ENCODE measurements at regions not wholly inside any gene's neighbourhood (a gene's known extent, or its start where the extent isn't known, plus 50 kb on each side); places are given as distances from the start of the nearest gene placed in this dataset.

DNA sequence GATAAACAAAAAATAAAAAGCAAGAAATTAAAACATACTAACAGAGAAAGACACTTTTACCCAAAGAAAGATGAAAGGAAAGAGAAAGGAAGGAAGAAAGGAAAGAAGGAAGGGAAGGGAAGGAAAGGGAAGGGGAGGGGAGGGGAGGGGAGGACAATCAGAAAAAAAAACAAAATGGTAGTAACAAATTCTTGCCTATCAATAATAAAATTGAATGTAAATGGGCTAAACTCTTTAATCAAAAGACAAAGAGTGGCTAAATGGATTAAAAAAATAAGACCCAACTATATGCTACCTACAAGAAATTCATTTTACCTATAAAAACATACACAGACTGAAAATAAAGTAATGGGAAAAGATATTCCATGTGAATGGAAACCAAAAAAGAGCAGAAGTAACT lies 372.9 kb upstream of the NFIA start:
- Histone ChIP-seq H2AFZ (ENCODE audit: low read length) (no peak overlapping the region), H3K4me3 (ENCODE audit: low read length in 2 of 2) (no peak overlapping the region), H2BK5ac (ENCODE audit: low read length) (no peak overlapping the region), H3K27ac (replicated peaks; ENCODE audit: low read length) (no peak overlapping the region), H3K79me1 (ENCODE audit: low read depth, low read length) (no peaks in the 10 kb centered on the region), H3K23ac (ENCODE audit: low read depth, low read length, poor library complexity) (no peak overlapping the region), H3K27me3 (ENCODE audit: control insufficient read depth in 3 of 3, insufficient read depth in 3 of 3, low read depth in 1 of 3, low read length in 3 of 3) (no peaks in the 10 kb centered on the region), H2BK12ac (ENCODE audit: low read length) (no peak overlapping the region), H3K4me2 (ENCODE audit: insufficient read depth, low read length, poor library complexity, severe bottlenecking) (no peak overlapping the region), H2AK5ac (ENCODE audit: low read depth, low read length) (no peak overlapping the region), H3K36me3 (replicated peaks in 1 of 2; ENCODE audit: control insufficient read depth in 2 of 2, insufficient read depth in 2 of 2, low read length in 2 of 2) (no peaks in the 10 kb centered on the region), H2BK120ac (ENCODE audit: low read depth, low read length) (no peak overlapping the region), H3K18ac (ENCODE audit: low read length) (no peak overlapping the region), H3K9me3 (replicated peaks in 1 of 2; ENCODE audit: control insufficient read depth in 2 of 2, insufficient read depth in 1 of 2, low read depth in 1 of 2, low read length in 2 of 2) (no peaks in the 10 kb centered on the region), H2BK15ac (ENCODE audit: low read length) (no peak overlapping the region), H4K8ac (ENCODE audit: low read depth, low read length) (no peak overlapping the region), H3K4me1 (ENCODE audit: control insufficient read depth in 2 of 2, insufficient read depth in 1 of 2, low read depth in 1 of 2, low read length in 2 of 2) (no peaks in the 10 kb centered on the region), H3K4ac (ENCODE audit: low read length) (no peak overlapping the region), H3K14ac (ENCODE audit: low read length) (no peak overlapping the region), H4K91ac (ENCODE audit: low read depth, low read length, poor library complexity) (no peak overlapping the region), H3K9ac (ENCODE audit: low read depth, low read length, poor library complexity) (no peak overlapping the region)
- DNase-seq (ENCODE audit: low spot score), result no peak

DNA sequence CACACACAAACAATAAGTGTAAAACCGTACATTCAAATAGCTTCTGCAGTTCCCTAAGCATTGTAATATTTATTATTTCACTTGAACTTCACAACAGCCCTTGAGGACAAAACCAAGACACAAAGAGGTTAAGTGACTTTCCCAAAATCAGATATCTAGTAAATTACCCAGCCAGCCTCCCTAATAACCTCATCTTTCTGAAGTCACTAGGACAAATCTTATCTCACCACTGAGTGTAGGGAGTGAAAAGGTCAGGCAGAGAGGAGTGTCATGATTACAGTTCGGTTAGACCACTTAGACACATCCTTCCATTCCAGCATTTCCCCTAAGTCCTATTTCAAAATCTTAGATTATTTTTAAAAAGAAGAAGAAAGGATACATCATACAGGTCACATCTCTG lies 377.3 kb upstream of the NFIA start:
- Histone ChIP-seq H3K9ac (ENCODE audit: low read depth, low read length, poor library complexity) (no peak overlapping the region), H3K14ac (ENCODE audit: low read length) (no peak overlapping the region), H3K4ac (ENCODE audit: low read length) (no peak overlapping the region), H4K91ac (ENCODE audit: low read depth, low read length, poor library complexity) (no peak overlapping the region), H2AFZ (ENCODE audit: low read length) (no peak overlapping the region), H3K36me3 (replicated peaks in 1 of 2; ENCODE audit: control insufficient read depth in 2 of 2, insufficient read depth in 2 of 2, low read length in 2 of 2) (no peaks in the 10 kb centered on the region), H3K18ac (ENCODE audit: low read length) (no peak overlapping the region), H3K4me2 (ENCODE audit: insufficient read depth, low read length, poor library complexity, severe bottlenecking) (no peak overlapping the region), H3K27ac (replicated peaks; ENCODE audit: low read length) (no peak overlapping the region), H2AK5ac (ENCODE audit: low read depth, low read length) (no peak overlapping the region), H2BK120ac (ENCODE audit: low read depth, low read length) (no peak overlapping the region), H2BK5ac (ENCODE audit: low read length) (no peak overlapping the region), H3K23ac (ENCODE audit: low read depth, low read length, poor library complexity) (no peak overlapping the region), H4K8ac (ENCODE audit: low read depth, low read length) (no peak overlapping the region), H3K9me3 (replicated peaks in 1 of 2; ENCODE audit: control insufficient read depth in 2 of 2, insufficient read depth in 1 of 2, low read depth in 1 of 2, low read length in 2 of 2) (no peaks in the 10 kb centered on the region), H3K27me3 (ENCODE audit: control insufficient read depth in 3 of 3, insufficient read depth in 3 of 3, low read depth in 1 of 3, low read length in 3 of 3) (no peaks in the 10 kb centered on the region), H2BK15ac (ENCODE audit: low read length) (no peak overlapping the region), H3K4me3 (ENCODE audit: low read length in 2 of 2) (no peak overlapping the region), H3K4me1 (ENCODE audit: control insufficient read depth in 2 of 2, insufficient read depth in 1 of 2, low read depth in 1 of 2, low read length in 2 of 2) (no peaks in the 10 kb centered on the region), H3K79me1 (ENCODE audit: low read depth, low read length) (no peaks in the 10 kb centered on the region), H2BK12ac (ENCODE audit: low read length) (no peak overlapping the region)
- WGBS, 2 donors (ENCODE audit: extremely low coverage in 2 of 2, insufficient read length in 2 of 2, insufficient replicate concordance in 1 of 2), result no CpG with 5 or more reads among the region's 2 CpGs
- DNase-seq (ENCODE audit: low spot score), result no peak

DNA sequence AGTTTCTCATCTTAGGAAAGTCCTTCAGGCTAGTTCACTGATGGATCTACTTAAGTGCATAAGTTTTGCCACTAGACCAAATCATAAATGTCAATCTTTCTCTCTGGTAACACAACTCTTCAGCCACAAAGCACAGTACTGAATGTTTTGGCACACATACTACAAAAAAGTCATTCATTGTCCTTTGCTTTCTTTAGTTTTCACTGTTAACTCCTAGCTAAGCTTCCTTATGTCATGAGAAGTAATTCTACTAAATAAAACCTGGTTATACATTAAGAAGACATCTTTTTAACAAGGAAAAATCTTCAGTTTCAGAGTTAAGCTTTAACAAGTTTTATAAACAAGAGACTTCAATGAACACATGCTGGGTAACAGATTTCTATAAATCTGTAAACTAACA lies 379.2 kb upstream of the NFIA start:
- H3K4me1 ChIP-seq (ENCODE audit: control insufficient read depth in 2 of 2, insufficient read depth in 1 of 2, low read depth in 1 of 2, low read length in 2 of 2), result no peaks in the 10 kb centered on the region
- H2BK120ac ChIP-seq (ENCODE audit: low read depth, low read length), result no peak overlapping the region
- no peak overlapping the region for H3K4me2 ChIP-seq (ENCODE audit: insufficient read depth, low read length, poor library complexity, severe bottlenecking)
- DNase-seq (ENCODE audit: low spot score), result no peak
- no peak overlapping the region for H3K14ac ChIP-seq (ENCODE audit: low read length)
- H2BK12ac ChIP-seq (ENCODE audit: low read length), result no peak overlapping the region
- H3K27ac ChIP-seq (replicated peaks; ENCODE audit: low read length), result no peak overlapping the region
- H2BK5ac ChIP-seq (ENCODE audit: low read length), result no peak overlapping the region
- no peak overlapping the region for H4K91ac ChIP-seq (ENCODE audit: low read depth, low read length, poor library complexity)
- no peak overlapping the region for H3K23ac ChIP-seq (ENCODE audit: low read depth, low read length, poor library complexity)
- H3K4me3 ChIP-seq (ENCODE audit: low read length in 2 of 2), result no peak overlapping the region
- no peaks in the 10 kb centered on the region for H3K27me3 ChIP-seq (ENCODE audit: control insufficient read depth in 3 of 3, insufficient read depth in 3 of 3, low read depth in 1 of 3, low read length in 3 of 3)
- H3K79me1 ChIP-seq (ENCODE audit: low read depth, low read length), result no peaks in the 10 kb centered on the region
- no peak overlapping the region for H2AFZ ChIP-seq (ENCODE audit: low read length)
- H3K4ac ChIP-seq (ENCODE audit: low read length), result no peak overlapping the region
- H3K9ac ChIP-seq (ENCODE audit: low read depth, low read length, poor library complexity), result no peak overlapping the region
- H4K8ac ChIP-seq (ENCODE audit: low read depth, low read length), result no peak overlapping the region
- no peaks in the 10 kb centered on the region for H3K36me3 ChIP-seq (replicated peaks in 1 of 2; ENCODE audit: control insufficient read depth in 2 of 2, insufficient read depth in 2 of 2, low read length in 2 of 2)
- H3K9me3 ChIP-seq (replicated peaks in 1 of 2; ENCODE audit: control insufficient read depth in 2 of 2, insufficient read depth in 1 of 2, low read depth in 1 of 2, low read length in 2 of 2), result no peaks in the 10 kb centered on the region
- no peak overlapping the region for H2BK15ac ChIP-seq (ENCODE audit: low read length)
- H2AK5ac ChIP-seq (ENCODE audit: low read depth, low read length), result no peak overlapping the region
- H3K18ac ChIP-seq (ENCODE audit: low read length), result no peak overlapping the region

DNA sequence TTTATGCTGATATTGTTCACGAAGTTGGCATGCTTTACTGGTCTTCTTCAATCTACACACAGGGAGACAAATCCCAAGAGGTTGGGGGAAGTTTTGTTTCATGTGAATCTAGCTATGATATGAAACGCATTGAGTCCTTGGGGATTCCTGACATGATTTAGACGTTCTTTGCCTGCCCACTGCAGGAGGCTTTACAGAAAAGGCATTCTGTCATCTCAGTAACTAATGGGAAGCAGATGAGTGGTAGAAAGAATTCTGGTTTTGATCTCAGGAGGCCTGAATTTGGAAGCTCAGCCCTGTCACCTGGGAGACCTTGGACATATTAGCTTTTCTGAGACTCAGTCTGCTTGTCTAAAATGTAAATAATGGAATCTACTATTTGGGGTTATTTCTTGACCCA lies 383.0 kb upstream of the NFIA start:
- Histone ChIP-seq H3K36me3 (replicated peaks in 1 of 2; ENCODE audit: control insufficient read depth in 2 of 2, insufficient read depth in 2 of 2, low read length in 2 of 2) (no peaks in the 10 kb centered on the region), H3K18ac (ENCODE audit: low read length) (no peak overlapping the region), H2BK12ac (ENCODE audit: low read length) (no peak overlapping the region), H3K9me3 (replicated peaks in 1 of 2; ENCODE audit: control insufficient read depth in 2 of 2, insufficient read depth in 1 of 2, low read depth in 1 of 2, low read length in 2 of 2) (no peaks in the 10 kb centered on the region), H2AFZ (ENCODE audit: low read length) (no peak overlapping the region), H2BK120ac (ENCODE audit: low read depth, low read length) (no peak overlapping the region), H3K27me3 (ENCODE audit: control insufficient read depth in 3 of 3, insufficient read depth in 3 of 3, low read depth in 1 of 3, low read length in 3 of 3) (no peaks in the 10 kb centered on the region), H3K4ac (ENCODE audit: low read length) (no peak overlapping the region), H3K79me1 (ENCODE audit: low read depth, low read length) (no peaks in the 10 kb centered on the region), H3K4me1 (ENCODE audit: control insufficient read depth in 2 of 2, insufficient read depth in 1 of 2, low read depth in 1 of 2, low read length in 2 of 2) (no peaks in the 10 kb centered on the region), H4K8ac (ENCODE audit: low read depth, low read length) (no peak overlapping the region), H3K23ac (ENCODE audit: low read depth, low read length, poor library complexity) (no peak overlapping the region), H3K14ac (ENCODE audit: low read length) (no peak overlapping the region), H2AK5ac (ENCODE audit: low read depth, low read length) (no peak overlapping the region), H3K9ac (ENCODE audit: low read depth, low read length, poor library complexity) (no peak overlapping the region), H2BK15ac (ENCODE audit: low read length) (no peak overlapping the region), H4K91ac (ENCODE audit: low read depth, low read length, poor library complexity) (no peak overlapping the region), H3K4me3 (ENCODE audit: low read length in 2 of 2) (no peak overlapping the region), H3K4me2 (ENCODE audit: insufficient read depth, low read length, poor library complexity, severe bottlenecking) (no peak overlapping the region), H2BK5ac (ENCODE audit: low read length) (no peak overlapping the region), H3K27ac (replicated peaks; ENCODE audit: low read length) (no peak overlapping the region)
- no CpG with 5 or more reads among the region's 3 CpGs for WGBS, 2 donors (ENCODE audit: extremely low coverage in 2 of 2, insufficient read length in 2 of 2, insufficient replicate concordance in 1 of 2)
- no peak for DNase-seq (ENCODE audit: low spot score)
